ENCODE measurements at regions not wholly inside any gene's neighbourhood (a gene's known extent, or its start where the extent isn't known, plus 50 kb on each side); places are given as distances from the start of the nearest gene placed in this dataset.
"Not testable (repeated sequence)": the region's sequence is repeated elsewhere in the genome, so short reads cannot be mapped to it uniquely, and the experiment has no call there.

GRCh38 chr15:44861439-44861910, 95.0 kb upstream of the TERB2 start:
- no peaks in the 10 kb centered on the region for H3K36me3 ChIP-seq (ENCODE audit: insufficient read depth)
- no peaks in the 10 kb centered on the region for H3K27me3 ChIP-seq (ENCODE audit: insufficient read depth, low read depth)
- no peak overlapping the region for H3K4me3 ChIP-seq (IDR thresholded peaks at IDR 0.05; ENCODE audit: insufficient read depth, low read depth, low read length)
- H3K79me2 ChIP-seq (ENCODE audit: insufficient read depth, low read depth): no peaks in the 10 kb centered on the region
- TF ChIP-seq, protein P1, sequence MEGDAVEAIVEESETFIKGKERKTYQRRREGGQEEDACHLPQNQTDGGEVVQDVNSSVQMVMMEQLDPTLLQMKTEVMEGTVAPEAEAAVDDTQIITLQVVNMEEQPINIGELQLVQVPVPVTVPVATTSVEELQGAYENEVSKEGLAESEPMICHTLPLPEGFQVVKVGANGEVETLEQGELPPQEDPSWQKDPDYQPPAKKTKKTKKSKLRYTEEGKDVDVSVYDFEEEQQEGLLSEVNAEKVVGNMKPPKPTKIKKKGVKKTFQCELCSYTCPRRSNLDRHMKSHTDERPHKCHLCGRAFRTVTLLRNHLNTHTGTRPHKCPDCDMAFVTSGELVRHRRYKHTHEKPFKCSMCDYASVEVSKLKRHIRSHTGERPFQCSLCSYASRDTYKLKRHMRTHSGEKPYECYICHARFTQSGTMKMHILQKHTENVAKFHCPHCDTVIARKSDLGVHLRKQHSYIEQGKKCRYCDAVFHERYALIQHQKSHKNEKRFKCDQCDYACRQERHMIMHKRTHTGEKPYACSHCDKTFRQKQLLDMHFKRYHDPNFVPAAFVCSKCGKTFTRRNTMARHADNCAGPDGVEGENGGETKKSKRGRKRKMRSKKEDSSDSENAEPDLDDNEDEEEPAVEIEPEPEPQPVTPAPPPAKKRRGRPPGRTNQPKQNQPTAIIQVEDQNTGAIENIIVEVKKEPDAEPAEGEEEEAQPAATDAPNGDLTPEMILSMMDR (conservative IDR thresholded peaks at IDR 0.05; ENCODE audit: low read depth, low read length): no peak
- no peak overlapping the region for H2AFZ ChIP-seq (ENCODE audit: low read depth)
- no peaks in the 10 kb centered on the region for H4K20me1 ChIP-seq (ENCODE audit: insufficient read depth)
- no peak overlapping the region for H3K27ac ChIP-seq
- no peak overlapping the region for H3K9ac ChIP-seq
- H3K4me2 ChIP-seq: no peak overlapping the region
- no peaks in the 10 kb centered on the region for H3K4me1 ChIP-seq (ENCODE audit: low read depth, poor library complexity, severe bottlenecking)

DNA sequence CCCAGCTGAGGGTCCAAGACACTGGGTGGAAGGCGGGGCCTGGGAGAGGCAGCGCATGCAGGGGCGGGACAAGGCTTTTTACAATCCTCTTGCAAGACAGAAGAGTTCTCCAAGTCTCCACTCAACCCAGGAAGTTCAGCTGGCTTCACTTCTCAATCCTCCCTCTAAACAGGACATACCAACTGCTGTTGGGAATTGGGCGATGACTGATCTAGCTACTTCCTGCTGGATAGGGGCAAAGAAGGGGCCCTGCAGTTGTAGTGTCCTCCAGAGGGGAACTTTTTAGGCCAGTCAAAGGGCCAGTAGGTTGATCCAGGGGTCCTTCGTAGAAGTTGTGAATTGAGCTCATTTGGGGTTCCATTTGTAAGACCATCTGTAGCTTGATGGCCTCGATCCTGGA, 94.6 kb upstream of the TERB2 start:
- Histone ChIP-seq H3K4me1 (ENCODE audit: low read depth, poor library complexity, severe bottlenecking) (no peaks in the 10 kb centered on the region), H3K4me2 (no peak overlapping the region), H3K36me3 (ENCODE audit: insufficient read depth) (no peaks in the 10 kb centered on the region), H3K27ac (no peak overlapping the region), H4K20me1 (ENCODE audit: insufficient read depth) (no peaks in the 10 kb centered on the region), H3K4me3 (IDR thresholded peaks at IDR 0.05; ENCODE audit: insufficient read depth, low read depth, low read length) (no peak overlapping the region), H2AFZ (ENCODE audit: low read depth) (no peak overlapping the region), H3K79me2 (ENCODE audit: insufficient read depth, low read depth) (no peaks in the 10 kb centered on the region), H3K9ac (no peak overlapping the region), H3K27me3 (ENCODE audit: insufficient read depth, low read depth) (no peaks in the 10 kb centered on the region)
- TF ChIP-seq, protein P1 (conservative IDR thresholded peaks at IDR 0.05; ENCODE audit: low read depth, low read length): no peak

GRCh38 chr15:44862866-44863265, 93.6 kb upstream of the TERB2 start:
- H3K36me3 ChIP-seq (ENCODE audit: insufficient read depth); H3K9ac ChIP-seq; H3K4me3 ChIP-seq (IDR thresholded peaks at IDR 0.05; ENCODE audit: insufficient read depth, low read depth, low read length); H3K27me3 ChIP-seq (ENCODE audit: insufficient read depth, low read depth); H3K79me2 ChIP-seq (ENCODE audit: insufficient read depth, low read depth); H3K4me1 ChIP-seq (ENCODE audit: low read depth, poor library complexity, severe bottlenecking); H2AFZ ChIP-seq (ENCODE audit: low read depth); H3K4me2 ChIP-seq; H3K27ac ChIP-seq; H4K20me1 ChIP-seq (ENCODE audit: insufficient read depth): not testable (repeated sequence)

- H3K79me2 ChIP-seq (ENCODE audit: insufficient read depth, low read depth); H3K27me3 ChIP-seq (ENCODE audit: insufficient read depth, low read depth); H3K36me3 ChIP-seq (ENCODE audit: insufficient read depth); H3K27ac ChIP-seq; H3K4me2 ChIP-seq; H3K4me1 ChIP-seq (ENCODE audit: low read depth, poor library complexity, severe bottlenecking); H3K9ac ChIP-seq; H2AFZ ChIP-seq (ENCODE audit: low read depth); H4K20me1 ChIP-seq (ENCODE audit: insufficient read depth); H3K4me3 ChIP-seq (IDR thresholded peaks at IDR 0.05; ENCODE audit: insufficient read depth, low read depth, low read length): not testable (repeated sequence)
These were observed 88.4 kb upstream of the TERB2 start for GRCh38 chr15:44868100-44868499.

GRCh38 chr15:44870125-44870524, 86.4 kb upstream of the TERB2 start:
- not testable (repeated sequence) for H2AFZ ChIP-seq (ENCODE audit: low read depth); H3K4me3 ChIP-seq (IDR thresholded peaks at IDR 0.05; ENCODE audit: insufficient read depth, low read depth, low read length); H3K27me3 ChIP-seq (ENCODE audit: insufficient read depth, low read depth); H4K20me1 ChIP-seq (ENCODE audit: insufficient read depth); H3K9ac ChIP-seq; H3K27ac ChIP-seq; H3K79me2 ChIP-seq (ENCODE audit: insufficient read depth, low read depth); H3K4me1 ChIP-seq (ENCODE audit: low read depth, poor library complexity, severe bottlenecking); H3K36me3 ChIP-seq (ENCODE audit: insufficient read depth); H3K4me2 ChIP-seq

DNA sequence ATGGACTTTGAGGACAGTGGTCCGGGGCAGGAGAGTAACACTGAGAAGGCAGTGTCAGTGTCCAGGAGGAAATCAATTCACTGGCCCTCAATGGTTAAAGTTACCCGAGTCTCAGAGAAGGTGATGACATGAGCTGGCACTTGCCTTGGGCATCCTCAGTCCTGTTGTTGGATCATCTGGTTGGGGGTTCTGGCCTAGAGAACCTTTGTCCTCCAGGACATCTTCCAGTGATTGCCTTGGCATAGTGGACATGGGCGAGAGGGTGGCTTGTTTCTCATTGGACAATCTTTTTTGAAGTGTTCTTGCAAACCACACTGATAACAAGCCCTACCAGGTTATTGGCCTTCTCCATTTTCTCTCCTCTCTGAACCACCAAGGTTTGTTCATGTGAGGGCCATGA, 83.4 kb upstream of the TERB2 start:
- TF ChIP-seq, protein P1 (conservative IDR thresholded peaks at IDR 0.05; ENCODE audit: low read depth, low read length): no peak
- H3K9ac ChIP-seq: no peak overlapping the region
- no peaks in the 10 kb centered on the region for H4K20me1 ChIP-seq (ENCODE audit: insufficient read depth)
- H3K79me2 ChIP-seq (ENCODE audit: insufficient read depth, low read depth): no peaks in the 10 kb centered on the region
- no peak overlapping the region for H3K27ac ChIP-seq
- no peaks in the 10 kb centered on the region for H3K4me1 ChIP-seq (ENCODE audit: low read depth, poor library complexity, severe bottlenecking)
- no peak overlapping the region for H3K4me3 ChIP-seq (IDR thresholded peaks at IDR 0.05; ENCODE audit: insufficient read depth, low read depth, low read length)
- no peaks in the 10 kb centered on the region for H3K36me3 ChIP-seq (ENCODE audit: insufficient read depth)
- no peak overlapping the region for H3K4me2 ChIP-seq
- no peaks in the 10 kb centered on the region for H3K27me3 ChIP-seq (ENCODE audit: insufficient read depth, low read depth)
- H2AFZ ChIP-seq (ENCODE audit: low read depth): no peak overlapping the region
